H1 (cell line): ENCODE measurements at regions not wholly inside any gene's neighbourhood (a gene's known extent, or its start where the extent isn't known, plus 50 kb on each side); places are given as distances from the start of the nearest gene placed in this dataset.

Source experiments
- HDAC2 ChIP-seq, 2 experiments: fragments of 300-600 bp in 1 of 2; sonication (generic) in 1 of 2; IDR thresholded peaks; 2 replicates each; pipeline ENCODE4 v1.6.1; 2011 to 2012; ENCODE audit warnings: low read depth in 2 of 2, low read length in 2 of 2, mild to moderate bottlenecking in 2 of 2, moderate library complexity in 2 of 2, borderline replicate concordance in 1 of 2, inconsistent platforms in 1 of 2

GRCh38 chr10:78968300-78968942, 100.3 kb upstream of the ZMIZ1 start (continued):
- TF ChIP-seq HDAC2 (IDR thresholded peaks at IDR 0.05; ENCODE audit: borderline replicate concordance in 1 of 2, low read depth in 2 of 2, low read length in 2 of 2), result no peak
